ENCODE measurements at regions not wholly inside any gene's neighbourhood (a gene's known extent, or its start where the extent isn't known, plus 50 kb on each side); places are given as distances from the start of the nearest gene placed in this dataset.
A peak's percentile ranks its signal among the peaks of the same experiment; 100 is the strongest.

- no peak for TF ChIP-seq CTCF (conservative IDR thresholded peaks at IDR 0.05; ENCODE audit: low read depth, low read length)
- no peak for DNase-seq (ENCODE audit: low read depth)
- no peak overlapping the region for H3K4me3 ChIP-seq (ENCODE audit: low read depth, low read length)
Measured at GRCh38 chr2:199660167-199660566, 190.8 kb downstream of the FTCDNL1 start.

GRCh38 chr2:199659207-199659606, 191.8 kb downstream of the FTCDNL1 start:
- no peak for DNase-seq (ENCODE audit: low read depth)
- no peak for TF ChIP-seq CTCF (conservative IDR thresholded peaks at IDR 0.05; ENCODE audit: low read depth, low read length)

GRCh38 chr2:199646439-199646838, 188.7 kb upstream of the SATB2 start:
- H3K4me3 ChIP-seq (ENCODE audit: low read depth, low read length), result no peak overlapping the region

More at GRCh38 chr2:199659207-199659606, 191.8 kb downstream of the FTCDNL1 start:
- H3K4me3 ChIP-seq (ENCODE audit: low read depth, low read length), result peak overlapping the region; percentile 50

GRCh38 chr2:199631129-199631528, 173.4 kb upstream of the SATB2 start:
- H3K4me3 ChIP-seq (ENCODE audit: low read depth, low read length), result no peak overlapping the region
- DNase-seq (ENCODE audit: low read depth), result no peak
- TF ChIP-seq CTCF (conservative IDR thresholded peaks at IDR 0.05; ENCODE audit: low read depth, low read length), result no peak

More at GRCh38 chr2:199646439-199646838, 188.7 kb upstream of the SATB2 start:
- TF ChIP-seq CTCF (conservative IDR thresholded peaks at IDR 0.05; ENCODE audit: low read depth, low read length), result no peak
- DNase-seq (ENCODE audit: low read depth), result no peak

GRCh38 chr2:199629301-199629700, 171.6 kb upstream of the SATB2 start:
- no peak for TF ChIP-seq CTCF (conservative IDR thresholded peaks at IDR 0.05; ENCODE audit: low read depth, low read length)
- no peak overlapping the region for H3K4me3 ChIP-seq (ENCODE audit: low read depth, low read length)
- DNase-seq (ENCODE audit: low read depth), result no peak

GRCh38 chr2:199627417-199627816, 169.7 kb upstream of the SATB2 start:
- no peak for TF ChIP-seq CTCF (conservative IDR thresholded peaks at IDR 0.05; ENCODE audit: low read depth, low read length)
- DNase-seq (ENCODE audit: low read depth), result no peak
- no peak overlapping the region for H3K4me3 ChIP-seq (ENCODE audit: low read depth, low read length)

GRCh38 chr2:199624958-199625357, 167.2 kb upstream of the SATB2 start:
- DNase-seq (ENCODE audit: low read depth), result no peak
- no peak for TF ChIP-seq CTCF (conservative IDR thresholded peaks at IDR 0.05; ENCODE audit: low read depth, low read length)
- no peak overlapping the region for H3K4me3 ChIP-seq (ENCODE audit: low read depth, low read length)
